Activated T-helper 2 cell treated with anti-CD3 and anti-CD28 coated beads, Interferon-gamma antibody, Interleukin-2, Interleukin-4, amounts not matched to agents 10 μg/mL and 5 μg/mL and 100 μg/mL, durations not matched to agents 14 hours and 24 hours and 36 hours (primary cell): ENCODE measurements at regions not wholly inside any gene's neighbourhood (a gene's known extent, or its start where the extent isn't known, plus 50 kb on each side); places are given as distances from the start of the nearest gene placed in this dataset.
A peak's percentile ranks its signal among the peaks of the same experiment; 100 is the strongest.

Experiments used
- DNase-seq: peaks from one replicate; pipeline ENCODE4 v3.0.0; 2021; ENCODE audit warnings: low spot score
- H3K27ac Mint-ChIP-seq: one replicate; pipeline ENCODE4 v1.8.0; 2021; ENCODE audit warnings: mixed read lengths
- H3K27me3 Mint-ChIP-seq: one replicate; pipeline ENCODE4 v1.8.0; 2021; ENCODE audit warnings: low read depth, mixed read lengths
- H3K36me3 Mint-ChIP-seq: one replicate; pipeline ENCODE4 v1.8.0; 2021; ENCODE audit warnings: low read depth, mixed read lengths
- H3K4me1 Mint-ChIP-seq: one replicate; pipeline ENCODE4 v1.8.0; 2021; ENCODE audit warnings: low read depth, mixed read lengths
- H3K4me3 Mint-ChIP-seq: one replicate; pipeline ENCODE4 v1.8.0; 2021; ENCODE audit warnings: low read depth, mild to moderate bottlenecking, moderate library complexity, mixed read lengths
- H3K9me3 Mint-ChIP-seq: one replicate; pipeline ENCODE4 v1.8.0; 2021; ENCODE audit warnings: mixed read lengths
- intact Hi-C: fragments of 100-400 bp; cut with micrococcal nuclease; formaldehyde crosslinking; loops from one replicate; pipeline ENCODE4 v1.15.1; 2023

DNA sequence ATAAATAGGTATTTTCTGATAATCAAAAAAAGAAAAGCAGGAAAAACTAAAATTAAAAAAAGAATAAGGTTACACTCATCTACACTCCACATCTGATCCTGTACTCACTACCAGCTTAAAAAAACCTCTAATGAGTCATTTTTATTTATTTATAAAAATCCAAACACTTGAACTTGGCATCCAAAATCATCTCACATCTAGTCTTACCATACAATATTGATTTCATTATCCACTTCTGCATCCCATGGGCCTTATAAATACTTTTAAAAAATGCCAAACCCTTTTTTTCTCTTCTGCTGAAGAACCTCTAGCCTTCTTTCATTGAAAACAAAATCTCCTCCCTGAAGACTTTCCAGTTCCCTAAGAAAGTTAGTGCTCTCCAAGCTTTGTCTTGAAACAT lies 109.7 kb downstream of the TMTC3 start:
- intact Hi-C loops, result no loop called here
- H3K27me3 Mint-ChIP-seq, result peaks cover 2% of the 10 kb centered on the region
- H3K4me3 Mint-ChIP-seq, result no peak overlapping the region
- peaks cover 2% of the 10 kb centered on the region for H3K4me1 Mint-ChIP-seq
- DNase-seq, result no peak
- H3K36me3 Mint-ChIP-seq, result no peaks in the 10 kb centered on the region
- no peak overlapping the region for H3K27ac Mint-ChIP-seq
- peaks cover 6% of the 10 kb centered on the region for H3K9me3 Mint-ChIP-seq

DNA sequence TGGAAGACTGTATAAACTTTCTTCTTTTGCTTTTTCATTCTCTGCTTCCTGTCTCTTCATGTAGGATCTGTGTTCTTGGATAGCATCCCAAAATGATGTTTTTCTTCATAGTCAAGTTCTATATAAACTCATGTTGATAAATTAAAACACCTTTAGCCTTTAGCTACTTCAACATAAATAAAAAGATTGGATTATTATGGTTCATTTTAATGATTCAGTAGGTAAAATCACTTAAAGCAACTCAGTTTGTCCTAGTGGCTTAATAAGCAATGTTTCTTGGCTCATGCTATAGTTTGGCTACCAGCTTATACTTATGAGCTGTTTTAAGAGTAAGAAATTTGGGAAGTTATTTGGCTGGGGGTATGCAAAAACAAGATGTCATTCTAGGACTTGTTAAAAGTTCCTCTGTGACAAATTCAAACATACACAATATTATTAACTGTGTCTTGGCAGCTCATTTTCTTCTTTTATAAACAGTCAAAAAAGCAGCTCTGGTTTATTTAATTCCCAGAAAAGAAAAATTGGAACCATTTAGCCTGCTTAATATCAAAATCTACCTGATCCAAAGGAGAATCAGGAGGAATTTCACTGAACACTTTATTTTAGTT lies 111.4 kb downstream of the TMTC3 start:
- H3K27ac Mint-ChIP-seq, result no peak overlapping the region
- intact Hi-C loops, result no loop called here
- peaks cover 4% of the 10 kb centered on the region for H3K9me3 Mint-ChIP-seq
- no peaks in the 10 kb centered on the region for H3K36me3 Mint-ChIP-seq
- H3K4me1 Mint-ChIP-seq, result peaks cover 2% of the 10 kb centered on the region
- H3K4me3 Mint-ChIP-seq, result no peak overlapping the region
- no peak for DNase-seq
- H3K27me3 Mint-ChIP-seq, result peaks cover 2% of the 10 kb centered on the region

DNA sequence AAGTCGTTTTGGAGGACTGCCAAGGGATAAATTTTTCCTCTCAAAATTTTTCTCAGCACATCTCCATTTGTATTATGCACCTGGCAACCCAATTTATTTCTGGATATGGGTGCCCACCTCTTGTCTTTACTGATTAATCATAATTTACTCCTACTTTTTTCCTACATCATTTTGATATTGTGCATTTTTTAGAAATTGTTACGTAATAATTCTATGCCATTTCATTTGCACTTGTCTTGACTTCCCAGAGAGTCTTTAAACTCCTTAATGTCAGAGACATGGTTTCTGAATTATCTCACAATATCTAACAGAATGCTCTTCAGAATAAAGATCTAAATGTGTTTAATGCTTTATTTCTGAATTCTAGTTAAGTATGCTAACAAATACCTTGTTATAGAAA lies 113.1 kb downstream of the TMTC3 start:
- Mint-ChIP-seq H3K4me3 (no peak overlapping the region), H3K27ac (no peak overlapping the region), H3K4me1 (no peaks in the 10 kb centered on the region), H3K27me3 (no peaks in the 10 kb centered on the region), H3K9me3 (peaks cover 4% of the 10 kb centered on the region), H3K36me3 (no peaks in the 10 kb centered on the region)
- no peak for DNase-seq
- intact Hi-C loops, result no loop called here

DNA sequence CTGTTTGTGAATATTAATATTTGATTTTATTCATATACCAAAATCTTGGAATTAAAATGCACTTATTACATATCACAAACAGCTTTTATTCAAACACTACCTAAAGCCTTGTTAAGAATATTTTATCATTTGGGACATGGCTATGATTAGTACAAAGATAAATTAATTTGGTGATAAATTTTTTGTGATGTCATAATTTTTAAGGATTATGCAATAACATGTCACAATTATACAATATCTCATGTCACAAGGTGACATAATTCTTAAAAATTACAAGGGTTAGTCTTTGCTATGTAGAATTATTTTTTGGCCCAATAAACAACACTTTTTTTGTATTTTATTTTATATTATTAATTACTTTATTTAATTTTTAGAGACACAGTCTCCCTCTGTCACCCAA lies 113.7 kb downstream of the TMTC3 start:
- Mint-ChIP-seq H3K4me1 (no peaks in the 10 kb centered on the region), H3K27ac (no peak overlapping the region), H3K9me3 (peaks cover 4% of the 10 kb centered on the region), H3K4me3 (no peak overlapping the region), H3K36me3 (no peaks in the 10 kb centered on the region), H3K27me3 (no peaks in the 10 kb centered on the region)
- DNase-seq, result no peak
- intact Hi-C loops, result no loop called here

DNA sequence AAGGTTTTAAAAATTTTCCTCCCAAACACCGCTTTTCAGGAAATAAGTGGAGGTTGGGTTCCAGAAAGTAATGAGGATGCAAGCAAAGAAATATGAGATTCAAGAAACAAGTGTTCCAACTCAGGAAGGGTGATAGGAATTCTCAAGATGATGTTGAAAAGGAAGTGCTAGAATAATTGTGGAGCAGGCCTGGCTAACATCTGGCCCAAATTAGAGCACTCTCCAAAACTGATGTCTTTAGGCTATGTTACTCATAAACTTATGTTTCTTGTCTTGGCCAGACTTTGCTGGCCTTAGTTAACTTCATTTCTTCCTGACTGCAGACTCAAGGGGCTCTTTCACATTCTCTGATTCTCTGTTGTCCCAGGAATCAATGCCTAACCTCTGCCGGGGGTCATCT lies 116.3 kb downstream of the TMTC3 start:
- intact Hi-C loops, result no loop called here
- Mint-ChIP-seq H3K36me3 (no peaks in the 10 kb centered on the region), H3K27me3 (no peaks in the 10 kb centered on the region), H3K27ac (no peak overlapping the region), H3K9me3 (peaks cover 4% of the 10 kb centered on the region), H3K4me1 (no peaks in the 10 kb centered on the region), H3K4me3 (no peak overlapping the region)
- DNase-seq, result no peak

DNA sequence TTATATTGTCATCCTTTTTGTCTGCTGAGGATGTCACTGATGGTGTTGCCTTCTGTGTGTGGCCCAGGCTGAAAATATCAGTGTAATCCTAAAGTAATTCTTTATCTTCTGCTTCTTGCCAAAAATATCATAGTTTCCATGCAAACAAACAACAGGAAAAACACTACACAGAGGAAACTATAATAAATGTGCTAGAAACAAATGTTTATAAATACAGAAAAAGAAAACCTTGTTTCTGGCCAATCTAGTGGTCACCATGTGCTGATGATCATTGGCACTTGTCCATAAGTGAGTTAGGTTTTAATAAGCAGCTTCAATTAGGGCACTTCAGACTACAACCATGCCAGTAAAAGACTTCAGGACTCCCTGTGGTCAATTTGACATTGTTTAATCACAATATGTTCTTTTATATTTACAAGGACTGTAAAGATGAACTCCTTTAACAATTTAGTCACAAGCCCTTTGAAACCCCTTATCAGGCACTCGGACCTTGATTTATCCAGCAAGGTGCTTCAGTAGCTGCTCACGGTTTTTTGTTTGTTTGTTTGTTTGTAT lies 124.8 kb downstream of the TMTC3 start:
- DNase-seq, result no peak
- H3K36me3 Mint-ChIP-seq, result no peaks in the 10 kb centered on the region
- no peak overlapping the region for H3K4me3 Mint-ChIP-seq
- no peaks in the 10 kb centered on the region for H3K9me3 Mint-ChIP-seq
- intact Hi-C loops, result loop anchor here (2.0 kb wide), 1 partner anchor 32 kb away; no protein-coding TSS in a partner anchor
- no peak overlapping the region for H3K27ac Mint-ChIP-seq
- H3K27me3 Mint-ChIP-seq, result no peaks in the 10 kb centered on the region
- H3K4me1 Mint-ChIP-seq, result peaks cover 4% of the 10 kb centered on the region

DNA sequence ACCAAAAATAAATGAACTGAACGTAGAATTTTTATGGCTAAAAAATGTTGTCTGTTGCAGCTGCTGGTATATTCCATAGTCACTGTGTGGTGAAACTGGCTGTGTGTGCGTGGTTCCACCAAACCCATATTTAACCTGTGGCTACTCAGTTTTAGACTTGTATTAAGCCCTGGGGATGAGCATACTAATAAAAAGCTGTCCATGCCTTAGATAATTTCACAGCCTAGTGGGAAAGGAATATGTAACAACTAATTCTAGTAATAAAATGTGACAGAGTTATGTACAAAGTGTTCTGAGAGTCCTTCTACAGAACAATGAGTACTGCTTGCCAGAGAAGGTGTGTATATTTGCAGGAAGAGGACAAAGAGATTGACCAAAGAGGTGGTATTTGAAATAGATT lies 125.5 kb downstream of the TMTC3 start:
- H3K27ac Mint-ChIP-seq, result no peak overlapping the region
- DNase-seq, result no peak
- H3K36me3 Mint-ChIP-seq, result no peaks in the 10 kb centered on the region
- no peaks in the 10 kb centered on the region for H3K9me3 Mint-ChIP-seq
- intact Hi-C loops, result loop anchor here (2.0 kb wide), 1 partner anchor 31 kb away; no protein-coding TSS in a partner anchor
- no peaks in the 10 kb centered on the region for H3K27me3 Mint-ChIP-seq
- H3K4me1 Mint-ChIP-seq, result peaks cover 4% of the 10 kb centered on the region
- H3K4me3 Mint-ChIP-seq, result no peak overlapping the region

DNA sequence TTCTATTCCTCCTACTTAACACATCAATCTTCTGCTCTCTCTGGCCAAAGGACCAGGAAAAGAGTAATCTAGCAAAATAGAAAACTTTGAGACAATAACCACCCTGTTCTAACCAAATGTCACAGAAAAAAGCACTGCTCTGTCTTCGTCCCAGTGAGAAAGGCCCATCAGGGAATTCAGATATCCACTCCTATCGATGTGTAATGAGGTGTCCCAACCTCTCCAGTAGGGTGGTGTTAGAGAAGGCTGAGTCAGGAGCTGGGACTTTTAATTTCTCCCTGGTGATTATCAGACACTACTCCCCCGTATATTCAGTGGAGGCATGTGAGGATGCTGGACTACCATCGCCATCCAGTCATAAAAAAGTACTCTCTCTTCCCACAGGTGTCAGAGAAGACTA lies 130.3 kb downstream of the TMTC3 start:
- H3K27me3 Mint-ChIP-seq, result no peaks in the 10 kb centered on the region
- no peaks in the 10 kb centered on the region for H3K4me1 Mint-ChIP-seq

DNA sequence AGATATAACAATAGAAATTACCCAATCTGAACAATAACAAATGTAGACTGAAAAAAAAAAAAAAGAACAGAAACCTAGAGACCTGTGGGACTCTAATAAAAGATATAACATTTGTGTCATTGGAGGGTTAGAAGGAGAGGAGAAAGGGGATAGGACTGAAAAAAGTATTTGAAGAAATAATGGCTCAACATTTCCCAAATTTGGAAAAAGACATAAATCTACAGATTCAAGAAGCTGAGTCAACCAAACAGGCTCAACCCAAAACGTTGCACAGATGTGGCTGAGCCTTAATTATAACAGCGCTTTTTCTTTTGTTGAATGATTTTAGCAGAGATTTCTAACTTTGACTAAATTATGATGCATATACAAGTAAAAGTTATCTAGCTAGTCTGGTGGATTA lies 131.3 kb downstream of the TMTC3 start:
- Mint-ChIP-seq H3K4me3 (no peak overlapping the region), H3K36me3 (no peaks in the 10 kb centered on the region), H3K27ac (no peak overlapping the region), H3K27me3 (no peaks in the 10 kb centered on the region), H3K9me3 (peaks cover 1% of the 10 kb centered on the region), H3K4me1 (no peaks in the 10 kb centered on the region)
- no peak for DNase-seq
- intact Hi-C loops, result no loop called here

More for the DNA sequence above, 130.3 kb downstream of the TMTC3 start:
- no peaks in the 10 kb centered on the region for H3K9me3 Mint-ChIP-seq
- H3K27ac Mint-ChIP-seq, result no peak overlapping the region
- DNase-seq, result no peak
- H3K4me3 Mint-ChIP-seq, result no peak overlapping the region
- intact Hi-C loops, result no loop called here
- no peaks in the 10 kb centered on the region for H3K36me3 Mint-ChIP-seq

DNA sequence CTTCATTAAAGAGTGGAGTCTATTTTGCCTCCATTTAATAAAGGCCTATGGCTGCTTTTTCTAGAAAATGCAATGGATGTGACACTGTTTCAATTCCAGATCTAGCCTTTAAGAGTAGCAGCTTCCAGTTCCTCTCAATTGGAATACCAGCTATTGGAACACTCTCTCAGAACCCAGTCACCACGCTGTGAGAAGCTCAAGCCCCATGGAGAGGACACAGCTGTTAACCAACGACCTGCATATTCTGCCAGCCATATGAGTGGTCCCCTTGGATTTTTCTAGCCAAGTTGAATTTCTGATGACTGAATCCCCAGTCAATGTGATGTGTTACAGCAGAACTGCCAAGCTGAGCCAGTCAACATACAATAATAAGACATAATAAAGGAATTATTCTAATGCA lies 131.8 kb downstream of the TMTC3 start:
- intact Hi-C loops, result no loop called here

DNA sequence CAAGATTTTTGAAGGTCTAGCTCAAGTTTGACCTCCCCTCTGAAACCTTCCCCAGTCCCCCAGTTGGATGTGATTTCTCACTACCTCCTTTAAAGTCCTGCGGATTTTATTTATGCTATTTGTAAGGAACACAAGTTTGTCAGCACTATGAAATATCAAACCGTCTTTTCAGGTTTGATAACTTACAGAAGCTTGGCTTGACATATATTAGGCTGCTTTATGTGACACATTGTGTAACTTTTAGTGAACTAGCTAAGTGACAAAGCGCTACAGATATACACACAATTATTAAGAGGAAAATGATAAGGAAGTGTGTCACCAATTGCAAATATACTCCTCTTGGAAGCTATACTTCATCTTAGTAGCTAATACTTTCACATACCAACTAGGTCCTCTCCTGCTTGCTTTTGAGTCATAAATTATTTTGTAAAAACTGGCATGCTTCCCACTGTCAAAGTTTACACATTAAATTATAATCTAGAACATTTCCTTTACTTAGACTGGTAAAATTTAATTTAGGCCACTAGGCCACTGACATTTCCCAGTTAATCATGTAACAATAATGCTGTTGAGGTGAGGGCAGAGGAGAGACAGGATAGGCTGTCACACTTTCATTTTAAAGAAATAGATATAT lies 149.5 kb downstream of the TMTC3 start:
- peaks cover 31% of the 10 kb centered on the region for H3K9me3 Mint-ChIP-seq
- DNase-seq, result no peak
- peaks cover 17% of the 10 kb centered on the region for H3K4me1 Mint-ChIP-seq
- H3K4me3 Mint-ChIP-seq, result no peak overlapping the region
- no peaks in the 10 kb centered on the region for H3K27me3 Mint-ChIP-seq
- peaks cover 21% of the 10 kb centered on the region for H3K36me3 Mint-ChIP-seq
- intact Hi-C loops, result loop anchor here (10.0 kb wide), 1 partner anchor 1203 kb away; no protein-coding TSS in a partner anchor
- no peak overlapping the region for H3K27ac Mint-ChIP-seq

More for the DNA sequence above, 131.8 kb downstream of the TMTC3 start:
- DNase-seq, result no peak
- Mint-ChIP-seq H3K4me1 (no peaks in the 10 kb centered on the region), H3K27ac (no peak overlapping the region), H3K36me3 (no peaks in the 10 kb centered on the region), H3K4me3 (no peak overlapping the region), H3K27me3 (no peaks in the 10 kb centered on the region), H3K9me3 (peaks cover 4% of the 10 kb centered on the region)

DNA sequence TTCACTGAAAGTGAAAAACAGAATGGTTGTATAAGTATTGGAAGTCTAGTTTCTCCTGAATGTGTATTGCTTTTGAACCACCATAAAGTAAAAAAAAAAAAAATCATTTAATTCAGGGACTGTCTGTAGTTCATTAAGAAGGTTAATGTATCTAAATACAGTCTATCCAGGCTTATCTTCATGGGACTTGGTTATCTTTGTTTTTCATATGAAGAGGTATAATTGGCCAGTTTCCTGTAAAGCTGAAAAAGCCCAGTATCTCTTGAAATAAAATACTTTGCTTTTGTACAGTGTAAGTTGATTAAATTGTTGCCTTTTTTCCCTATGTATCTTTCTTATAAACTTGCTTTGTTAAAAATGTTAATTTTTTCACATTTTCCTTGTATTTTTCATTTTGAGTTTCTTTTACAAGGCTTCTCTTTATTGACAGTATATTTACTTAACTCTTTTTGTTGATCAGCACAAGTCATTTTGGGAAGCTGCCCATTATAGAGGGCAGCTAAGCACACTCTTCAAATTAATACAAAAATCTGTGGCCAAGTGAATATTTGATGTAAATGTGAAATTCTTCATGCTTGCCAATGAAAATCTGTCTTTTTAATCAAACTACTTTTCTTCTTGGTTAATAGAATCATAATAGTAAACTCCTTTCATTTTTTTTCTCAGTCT lies 156.0 kb downstream of the TMTC3 start:
- peaks cover 30% of the 10 kb centered on the region for H3K36me3 Mint-ChIP-seq
- no peak for DNase-seq
- H3K27me3 Mint-ChIP-seq, result no peaks in the 10 kb centered on the region
- peak overlapping the region; percentile 20 for H3K4me3 Mint-ChIP-seq
- H3K9me3 Mint-ChIP-seq, result peaks cover 35% of the 10 kb centered on the region
- H3K27ac Mint-ChIP-seq, result peak overlapping the region; percentile 90
- peaks cover 55% of the 10 kb centered on the region for H3K4me1 Mint-ChIP-seq
- intact Hi-C loops, result loop anchor here (2.0 to 10.0 kb wide), 10 partner anchors 31 to 1411 kb away; partner anchors contain the start of gene ATP2B1

DNA sequence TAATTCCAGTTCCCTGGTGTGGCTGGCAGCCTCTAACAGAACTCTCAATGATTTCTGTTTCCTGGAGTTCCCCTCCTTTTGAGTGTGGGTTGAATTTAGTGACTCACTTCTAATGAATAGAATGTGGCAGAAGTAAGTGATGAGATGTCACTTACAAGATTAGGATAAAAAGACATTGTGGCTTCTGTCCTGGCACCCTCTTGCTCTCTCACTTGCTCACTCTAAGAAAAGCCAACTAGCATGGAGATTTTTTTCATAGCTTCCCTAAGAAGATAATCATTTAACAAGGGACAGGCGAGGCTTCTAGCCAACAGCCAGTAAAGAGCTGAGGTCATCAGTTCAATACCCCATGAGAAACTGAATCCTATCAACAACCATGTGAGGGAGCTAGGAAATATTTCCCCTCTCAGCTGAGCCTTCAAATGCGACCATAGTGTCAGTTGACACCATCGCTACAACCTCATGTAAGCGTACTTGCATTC lies 156.7 kb downstream of the TMTC3 start:
- Mint-ChIP-seq H3K27me3 (no peaks in the 10 kb centered on the region), H3K36me3 (peaks cover 26% of the 10 kb centered on the region), H3K9me3 (peaks cover 32% of the 10 kb centered on the region), H3K27ac (peak overlapping the region; percentile 90), H3K4me3 (peak overlapping the region; percentile 48), H3K4me1 (peaks cover 52% of the 10 kb centered on the region)
- intact Hi-C loops, result loop anchor here (1.0 to 10.0 kb wide), 15 partner anchors 32 to 1410 kb away; partner anchors contain the start of genes ATP2B1, CEP290 and TMTC3
- DNase-seq, result no peak
